ENCODE measurements at regions not wholly inside any gene's neighbourhood (a gene's known extent, or its start where the extent isn't known, plus 50 kb on each side); places are given as distances from the start of the nearest gene placed in this dataset.

DNA sequence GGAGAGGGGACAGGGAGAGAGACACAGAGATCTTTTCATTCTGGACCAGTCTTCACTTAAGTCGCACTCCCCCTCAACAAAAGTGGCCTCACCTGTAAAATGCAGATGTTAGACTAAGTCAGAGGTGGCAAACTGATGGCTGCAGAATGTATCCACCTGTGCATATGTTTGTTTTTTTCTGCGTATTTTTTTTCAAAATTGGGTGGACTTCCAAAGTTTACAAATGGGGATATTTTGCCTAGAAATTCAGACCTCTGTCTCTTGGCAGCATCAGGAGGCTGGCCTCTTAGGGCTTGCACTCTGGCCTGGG lies 525.0 kb downstream of the MATN1 start:
- TF ChIP-seq, protein P1, sequence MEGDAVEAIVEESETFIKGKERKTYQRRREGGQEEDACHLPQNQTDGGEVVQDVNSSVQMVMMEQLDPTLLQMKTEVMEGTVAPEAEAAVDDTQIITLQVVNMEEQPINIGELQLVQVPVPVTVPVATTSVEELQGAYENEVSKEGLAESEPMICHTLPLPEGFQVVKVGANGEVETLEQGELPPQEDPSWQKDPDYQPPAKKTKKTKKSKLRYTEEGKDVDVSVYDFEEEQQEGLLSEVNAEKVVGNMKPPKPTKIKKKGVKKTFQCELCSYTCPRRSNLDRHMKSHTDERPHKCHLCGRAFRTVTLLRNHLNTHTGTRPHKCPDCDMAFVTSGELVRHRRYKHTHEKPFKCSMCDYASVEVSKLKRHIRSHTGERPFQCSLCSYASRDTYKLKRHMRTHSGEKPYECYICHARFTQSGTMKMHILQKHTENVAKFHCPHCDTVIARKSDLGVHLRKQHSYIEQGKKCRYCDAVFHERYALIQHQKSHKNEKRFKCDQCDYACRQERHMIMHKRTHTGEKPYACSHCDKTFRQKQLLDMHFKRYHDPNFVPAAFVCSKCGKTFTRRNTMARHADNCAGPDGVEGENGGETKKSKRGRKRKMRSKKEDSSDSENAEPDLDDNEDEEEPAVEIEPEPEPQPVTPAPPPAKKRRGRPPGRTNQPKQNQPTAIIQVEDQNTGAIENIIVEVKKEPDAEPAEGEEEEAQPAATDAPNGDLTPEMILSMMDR (IDR thresholded peaks at IDR 0.05), result no peak
- no peak for TF ChIP-seq POLR2A (IDR thresholded peaks at IDR 0.05)
